ENCODE measurements at regions not wholly inside any gene's neighbourhood (a gene's known extent, or its start where the extent isn't known, plus 50 kb on each side); places are given as distances from the start of the nearest gene placed in this dataset.

DNA sequence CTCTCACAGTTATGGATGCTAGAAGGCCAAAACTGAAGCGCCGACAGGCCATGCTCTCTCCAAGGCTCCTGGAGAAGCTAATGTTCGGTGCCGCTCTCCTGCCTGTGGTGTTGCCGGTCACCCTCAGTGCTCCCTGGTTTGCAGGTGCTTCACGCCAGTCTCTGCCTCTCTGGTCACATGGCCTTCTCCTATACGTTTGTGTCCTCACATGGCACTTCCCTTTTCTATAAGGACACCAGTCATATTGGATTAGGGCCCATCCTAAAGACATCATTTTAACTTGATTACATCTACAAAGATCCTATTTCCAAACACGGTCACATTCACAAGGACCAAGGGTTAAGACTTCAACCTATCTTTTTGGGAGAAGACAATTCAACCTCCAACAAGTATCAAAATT is 671.3 kb upstream of the ARGLU1 start:
- TF ChIP-seq, protein P1, sequence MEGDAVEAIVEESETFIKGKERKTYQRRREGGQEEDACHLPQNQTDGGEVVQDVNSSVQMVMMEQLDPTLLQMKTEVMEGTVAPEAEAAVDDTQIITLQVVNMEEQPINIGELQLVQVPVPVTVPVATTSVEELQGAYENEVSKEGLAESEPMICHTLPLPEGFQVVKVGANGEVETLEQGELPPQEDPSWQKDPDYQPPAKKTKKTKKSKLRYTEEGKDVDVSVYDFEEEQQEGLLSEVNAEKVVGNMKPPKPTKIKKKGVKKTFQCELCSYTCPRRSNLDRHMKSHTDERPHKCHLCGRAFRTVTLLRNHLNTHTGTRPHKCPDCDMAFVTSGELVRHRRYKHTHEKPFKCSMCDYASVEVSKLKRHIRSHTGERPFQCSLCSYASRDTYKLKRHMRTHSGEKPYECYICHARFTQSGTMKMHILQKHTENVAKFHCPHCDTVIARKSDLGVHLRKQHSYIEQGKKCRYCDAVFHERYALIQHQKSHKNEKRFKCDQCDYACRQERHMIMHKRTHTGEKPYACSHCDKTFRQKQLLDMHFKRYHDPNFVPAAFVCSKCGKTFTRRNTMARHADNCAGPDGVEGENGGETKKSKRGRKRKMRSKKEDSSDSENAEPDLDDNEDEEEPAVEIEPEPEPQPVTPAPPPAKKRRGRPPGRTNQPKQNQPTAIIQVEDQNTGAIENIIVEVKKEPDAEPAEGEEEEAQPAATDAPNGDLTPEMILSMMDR (IDR thresholded peaks at IDR 0.05; ENCODE audit: control insufficient read depth, extremely low read depth, insufficient read depth): no peak
- DNase-seq (ENCODE audit: low read depth): no peak
- no peak overlapping the region for H3K4me3 ChIP-seq (ENCODE audit: low read depth, low read length)

GRCh38 chr13:107238262-107238981 is 670.5 kb upstream of the ARGLU1 start:
- TF ChIP-seq, protein P1 (IDR thresholded peaks at IDR 0.05; ENCODE audit: control insufficient read depth, extremely low read depth, insufficient read depth): no peak
- no peak for DNase-seq (ENCODE audit: low read depth)
- no peak overlapping the region for H3K4me3 ChIP-seq (ENCODE audit: low read depth, low read length)

GRCh38 chr13:107234319-107235073 is 666.6 kb upstream of the ARGLU1 start:
- DNase-seq (ENCODE audit: low read depth): no peak
- TF ChIP-seq, protein P1 (IDR thresholded peaks at IDR 0.05; ENCODE audit: control insufficient read depth, extremely low read depth, insufficient read depth): no peak
- H3K4me3 ChIP-seq (ENCODE audit: low read depth, low read length): no peak overlapping the region

- TF ChIP-seq, protein P1 (IDR thresholded peaks at IDR 0.05; ENCODE audit: control insufficient read depth, extremely low read depth, insufficient read depth): no peak
- no peak for DNase-seq (ENCODE audit: low read depth)
- H3K4me3 ChIP-seq (ENCODE audit: low read depth, low read length): no peak overlapping the region
Measured at GRCh38 chr13:107233541-107233940, 665.6 kb upstream of the ARGLU1 start.

- H3K4me3 ChIP-seq (ENCODE audit: low read depth, low read length): no peak overlapping the region
- TF ChIP-seq, protein P1 (IDR thresholded peaks at IDR 0.05; ENCODE audit: control insufficient read depth, extremely low read depth, insufficient read depth): no peak
- DNase-seq (ENCODE audit: low read depth): no peak
Measured at GRCh38 chr13:107231944-107232343, 664.0 kb upstream of the ARGLU1 start.

- no peak for DNase-seq (ENCODE audit: low read depth)
- H3K4me3 ChIP-seq (ENCODE audit: low read depth, low read length): no peak overlapping the region
- TF ChIP-seq, protein P1 (IDR thresholded peaks at IDR 0.05; ENCODE audit: control insufficient read depth, extremely low read depth, insufficient read depth): no peak
Measured at GRCh38 chr13:107223867-107224266, 655.9 kb upstream of the ARGLU1 start.

Data from LNCaP clone FGC (cell line).